Vagina (tissue), 2 donors: ENCODE measurements at regions not wholly inside any gene's neighbourhood (a gene's known extent, or its start where the extent isn't known, plus 50 kb on each side); places are given as distances from the start of the nearest gene placed in this dataset.

ENCODE experiments used
- CTCF ChIP-seq, 3 experiments: fragments of 450-650 bp in 2 of 3; fragments of 200-600 bp in 1 of 3; sonication (generic) in 1 of 3; IDR thresholded peaks; one replicate each; pipeline ENCODE4 v1.5.1; 2017 to 2019; ENCODE audit warnings: antibody characterized with exemption in 3 of 3, mild to moderate bottlenecking in 2 of 3, moderate library complexity in 2 of 3
- POLR2A ChIP-seq, 2 donors: fragments of 450-650 bp; IDR thresholded peaks; one replicate each; pipeline ENCODE4 v1.6.1; 2017; ENCODE audit warnings: antibody characterized with exemption in 2 of 2, mild to moderate bottlenecking in 2 of 2, moderate library complexity in 2 of 2
- POLR2AphosphoS5 ChIP-seq, 2 donors: sonication (generic); formaldehyde crosslinking; IDR thresholded peaks; one replicate each; pipeline ENCODE4 v1.9.0; 2017; ENCODE audit warnings: antibody characterized with exemption in 2 of 2, mild to moderate bottlenecking in 2 of 2, low read depth in 1 of 2; ENCODE audit not compliant: insufficient read depth in 1 of 2

- TF ChIP-seq POLR2AphosphoS5 (IDR thresholded peaks at IDR 0.05; ENCODE audit: insufficient read depth in 1 of 2, low read depth in 1 of 2) = no peak
- TF ChIP-seq CTCF (IDR thresholded peaks at IDR 0.05) = no peak
- no peak for TF ChIP-seq POLR2A (IDR thresholded peaks at IDR 0.05)
Measured at GRCh38 chr6:50141100-50141499, 91.4 kb upstream of the DEFB112 start.
